ENCODE measurements at regions not wholly inside any gene's neighbourhood (a gene's known extent, or its start where the extent isn't known, plus 50 kb on each side); places are given as distances from the start of the nearest gene placed in this dataset.
"Not testable (repeated sequence)": the region's sequence is repeated elsewhere in the genome, so short reads cannot be mapped to it uniquely, and the experiment has no call there.

GRCh38 chr1:121066925-121067324 lies 117.2 kb downstream of the FAM72B start:
- ATAC-seq, DNase-seq, H3K4me1 Mint-ChIP-seq, H3K27me3 Mint-ChIP-seq, H3K4me3 Mint-ChIP-seq, H3K9me3 Mint-ChIP-seq, H3K27ac Mint-ChIP-seq: not testable (repeated sequence)

- DNase-seq, H3K4me3 Mint-ChIP-seq, H3K9me3 Mint-ChIP-seq, H3K27me3 Mint-ChIP-seq, H3K4me1 Mint-ChIP-seq, H3K27ac Mint-ChIP-seq: not testable (repeated sequence)
- ATAC-seq: peak; percentile 64
Measured at GRCh38 chr1:121068738-121069499, 115.2 kb downstream of the FAM72B start.

- not testable (repeated sequence) for DNase-seq, H3K4me1 Mint-ChIP-seq, H3K27me3 Mint-ChIP-seq, H3K4me3 Mint-ChIP-seq, ATAC-seq, H3K9me3 Mint-ChIP-seq, H3K27ac Mint-ChIP-seq
Measured at GRCh38 chr1:121073852-121074251, 110.3 kb downstream of the FAM72B start.

DNA sequence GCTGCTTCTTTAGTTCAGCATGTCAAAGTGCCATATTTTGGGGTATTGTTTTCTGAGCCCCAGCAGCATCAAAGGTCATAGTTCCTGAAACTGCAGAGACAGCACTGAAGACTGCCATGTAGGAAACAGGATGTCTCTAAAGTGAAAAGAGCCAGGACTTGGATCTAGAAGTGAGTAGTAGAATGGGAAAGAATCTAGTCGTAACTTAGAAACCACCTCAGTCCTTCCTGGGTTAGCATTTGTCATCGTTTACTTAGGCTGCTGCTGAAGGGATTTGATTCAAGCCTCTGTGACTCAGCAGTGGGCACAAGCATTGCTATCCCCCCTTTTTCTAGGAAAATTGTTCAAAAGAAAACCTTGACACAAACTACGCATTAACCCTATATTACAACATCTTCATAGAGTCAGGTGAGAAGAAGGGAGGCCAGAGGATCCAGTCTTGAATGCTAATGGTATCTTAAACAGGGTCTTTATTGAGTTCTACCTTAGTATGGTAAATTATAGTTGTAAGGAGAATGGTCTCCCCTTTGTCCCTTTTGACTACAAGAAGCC lies 108.8 kb downstream of the FAM72B start:
- not testable (repeated sequence) for H3K9me3 Mint-ChIP-seq, DNase-seq, H3K27ac Mint-ChIP-seq, H3K27me3 Mint-ChIP-seq, H3K4me3 Mint-ChIP-seq
- peak; percentile 14 for ATAC-seq
- peaks cover 19% of the 10 kb centered on the region for H3K4me1 Mint-ChIP-seq

DNA sequence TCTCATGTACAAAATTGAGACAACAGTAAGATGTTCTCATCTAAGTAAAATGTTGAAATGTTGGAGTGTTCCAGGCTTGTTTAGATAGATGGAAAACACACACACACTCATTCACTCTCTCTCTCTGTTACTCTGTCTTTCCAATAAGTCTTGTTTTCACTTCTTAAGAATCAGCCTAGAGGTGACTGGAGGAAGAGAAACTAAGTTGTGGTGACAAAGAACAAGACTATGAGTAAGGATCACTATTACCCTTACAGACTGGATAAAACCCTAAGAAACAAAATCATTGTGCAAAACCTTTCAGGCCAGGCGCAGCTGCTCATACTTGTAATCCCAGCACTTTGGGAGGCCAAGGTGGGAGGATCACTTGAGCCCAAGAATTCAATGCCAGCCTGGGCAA lies 107.5 kb downstream of the FAM72B start:
- DNase-seq, H3K9me3 Mint-ChIP-seq, H3K27ac Mint-ChIP-seq: not testable (repeated sequence)
- peak; percentile 97 for ATAC-seq
- peaks cover 25% of the 10 kb centered on the region for H3K4me1 Mint-ChIP-seq
- peak overlapping the region in 1 of 2 donors; percentile 78 for H3K4me3 Mint-ChIP-seq
- peaks cover 12% of the 10 kb centered on the region for H3K27me3 Mint-ChIP-seq

- not testable (repeated sequence) for ATAC-seq, H3K9me3 Mint-ChIP-seq, DNase-seq
- Mint-ChIP-seq H3K27ac (peak overlapping the region in 1 of 2 donors; percentile 80), H3K4me3 (peak overlapping the region; percentile 48 to 62), H3K27me3 (peaks cover 23% of the 10 kb centered on the region), H3K4me1 (peaks cover 26% of the 10 kb centered on the region)
Measured at GRCh38 chr1:121079655-121080054, 104.5 kb downstream of the FAM72B start.

GRCh38 chr1:121080197-121080903 lies 103.8 kb downstream of the FAM72B start:
- DNase-seq (peak; percentile 59 to 74), ATAC-seq (peak; percentile 56)
- not testable (repeated sequence) for H3K9me3 Mint-ChIP-seq
- Mint-ChIP-seq H3K27ac (peak overlapping the region in 1 of 2 donors; percentile 80), H3K4me3 (peak overlapping the region; percentile 48 to 62), H3K4me1 (peaks cover 26% of the 10 kb centered on the region), H3K27me3 (peaks cover 23% of the 10 kb centered on the region)

GRCh38 chr1:121080904-121081264 lies 103.3 kb downstream of the FAM72B start:
- not testable (repeated sequence) for H3K9me3 Mint-ChIP-seq, ATAC-seq, H3K27ac Mint-ChIP-seq, DNase-seq
- Mint-ChIP-seq H3K4me1 (peaks cover 26% of the 10 kb centered on the region), H3K4me3 (peak overlapping the region; percentile 37 to 56), H3K27me3 (peaks cover 23% of the 10 kb centered on the region)

GRCh38 chr1:121081625-121082199 lies 102.4 kb downstream of the FAM72B start:
- H3K27me3 Mint-ChIP-seq: peaks cover 23% of the 10 kb centered on the region
- peaks cover 20% of the 10 kb centered on the region for H3K4me1 Mint-ChIP-seq
- H3K4me3 Mint-ChIP-seq: peak overlapping the region; percentile 1 to 50
- not testable (repeated sequence) for DNase-seq, H3K9me3 Mint-ChIP-seq, ATAC-seq
- H3K27ac Mint-ChIP-seq: peak overlapping the region in 1 of 2 donors; percentile 4

DNA sequence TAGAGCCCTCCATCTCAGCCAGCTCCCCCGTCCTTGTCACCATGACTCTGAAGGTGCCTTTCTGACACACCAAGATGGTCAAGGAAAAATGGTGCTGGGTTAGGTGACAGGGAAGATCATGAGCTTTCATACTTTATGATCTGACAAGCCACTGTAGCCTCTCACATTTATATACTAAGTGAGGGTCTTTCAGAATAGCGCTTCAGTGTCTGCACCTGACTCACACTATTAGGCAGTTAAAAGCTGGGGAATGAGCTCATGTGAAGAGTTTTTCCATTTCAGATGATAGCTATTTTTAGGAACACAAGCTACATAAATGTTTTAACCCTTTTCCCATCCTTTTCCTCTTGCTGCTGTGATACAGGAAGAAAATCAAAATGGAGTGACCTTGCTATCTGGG lies 101.1 kb downstream of the FAM72B start:
- Mint-ChIP-seq H3K4me1 (peaks cover 20% of the 10 kb centered on the region), H3K27me3 (peaks cover 23% of the 10 kb centered on the region)
- not testable (repeated sequence) for H3K4me3 Mint-ChIP-seq, ATAC-seq, H3K27ac Mint-ChIP-seq, DNase-seq, H3K9me3 Mint-ChIP-seq

DNA sequence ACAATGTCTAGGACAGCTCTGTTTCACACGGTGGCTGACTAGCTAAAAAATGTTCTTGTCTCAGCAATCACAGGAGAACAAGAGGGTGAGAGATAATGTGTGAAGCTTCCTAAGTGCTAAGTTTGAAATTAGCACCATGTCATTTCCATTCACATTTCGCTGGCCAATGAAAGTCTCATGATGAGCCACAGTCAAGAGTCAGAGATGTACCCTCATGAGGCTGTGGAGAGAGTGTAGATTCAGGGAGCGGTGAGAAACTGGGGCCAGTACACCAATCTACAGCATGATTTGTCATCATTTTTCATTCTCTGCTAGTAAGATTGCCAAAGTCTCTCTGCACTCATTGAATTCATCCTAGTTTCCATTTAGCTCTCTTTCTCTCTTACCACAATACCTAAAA lies 97.9 kb downstream of the FAM72B start:
- H3K27me3 Mint-ChIP-seq: peaks cover 15% of the 10 kb centered on the region
- DNase-seq, H3K9me3 Mint-ChIP-seq, H3K27ac Mint-ChIP-seq, H3K4me3 Mint-ChIP-seq, H3K4me1 Mint-ChIP-seq: not testable (repeated sequence)
- ATAC-seq: peak; percentile 87

DNA sequence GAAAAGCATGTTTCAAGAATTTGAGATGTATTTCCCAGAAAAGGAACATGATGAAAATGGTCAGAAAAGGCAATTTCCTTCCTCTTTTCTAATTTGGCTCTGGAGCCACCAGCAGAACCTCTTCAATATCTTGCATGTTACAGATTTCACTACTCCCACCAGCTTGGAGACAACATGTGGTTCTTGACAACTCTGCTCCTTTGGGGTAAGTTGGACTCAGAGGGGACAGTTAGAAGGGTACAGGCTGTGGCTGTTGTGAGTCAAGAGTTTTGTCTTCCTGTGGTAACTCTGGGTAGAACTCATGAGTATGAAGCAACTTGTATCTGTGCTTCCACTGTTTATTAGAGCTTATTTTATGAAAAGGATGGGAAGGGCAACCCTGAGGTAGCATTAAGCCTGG lies 96.9 kb downstream of the FAM72B start:
- H3K27ac Mint-ChIP-seq, DNase-seq, H3K4me1 Mint-ChIP-seq, H3K9me3 Mint-ChIP-seq, H3K27me3 Mint-ChIP-seq: not testable (repeated sequence)
- ATAC-seq: peak; percentile 90
- peak overlapping the region in 1 of 2 donors; percentile 9 for H3K4me3 Mint-ChIP-seq

DNA sequence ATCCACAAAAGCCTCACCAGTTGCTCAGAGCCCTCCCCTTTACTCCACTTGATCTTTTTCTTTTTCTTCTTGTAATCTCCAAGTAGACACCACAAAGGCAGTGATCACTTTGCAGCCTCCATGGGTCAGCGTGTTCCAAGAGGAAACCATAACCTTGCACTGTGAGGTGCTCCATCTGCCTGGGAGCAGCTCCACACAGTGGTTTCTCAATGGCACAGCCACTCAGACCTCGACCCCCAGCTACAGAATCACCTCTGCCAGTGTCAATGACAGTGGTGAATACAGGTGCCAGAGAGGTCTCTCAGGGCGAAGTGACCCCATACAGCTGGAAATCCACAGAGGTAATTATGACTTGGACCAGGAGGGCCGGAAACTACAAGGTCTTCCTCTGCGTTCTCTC lies 95.6 kb downstream of the FAM72B start:
- DNase-seq, H3K27ac Mint-ChIP-seq, H3K27me3 Mint-ChIP-seq, H3K4me3 Mint-ChIP-seq, ATAC-seq, H3K4me1 Mint-ChIP-seq, H3K9me3 Mint-ChIP-seq: not testable (repeated sequence)

- not testable (repeated sequence) for H3K4me1 Mint-ChIP-seq, H3K9me3 Mint-ChIP-seq, DNase-seq, H3K4me3 Mint-ChIP-seq, H3K27me3 Mint-ChIP-seq
- ATAC-seq: peak; percentile 69
- peak overlapping the region in 1 of 2 donors; percentile 65 for H3K27ac Mint-ChIP-seq
Measured at GRCh38 chr1:121092329-121092968, 91.7 kb downstream of the FAM72B start.

GRCh38 chr1:121095014-121095413 lies 89.1 kb downstream of the FAM72B start:
- not testable (repeated sequence) for DNase-seq, H3K4me1 Mint-ChIP-seq, H3K27ac Mint-ChIP-seq, H3K9me3 Mint-ChIP-seq, H3K27me3 Mint-ChIP-seq, ATAC-seq, H3K4me3 Mint-ChIP-seq

All from stimulated activated naive CD8-positive, alpha-beta T cell treated with anti-CD3 and anti-CD28 coated beads, Interleukin-15, amount 100 ng/mL, for 72 hours (primary cell).